ENCODE measurements at regions not wholly inside any gene's neighbourhood (a gene's known extent, or its start where the extent isn't known, plus 50 kb on each side); places are given as distances from the start of the nearest gene placed in this dataset.

GRCh38 chr16:86905302-86905701 lies 327.0 kb downstream of the FOXL1 start:
- TF ChIP-seq FOXP2 (optimal IDR thresholded peaks at IDR 0.05; ENCODE audit: borderline replicate concordance, extremely low read depth, extremely low read length, insufficient read depth) (no peak), TAF1 (IDR thresholded peaks at IDR 0.05; ENCODE audit: borderline replicate concordance, insufficient read depth, low read length) (no peak), SIN3A (IDR thresholded peaks at IDR 0.05; ENCODE audit: borderline replicate concordance, insufficient read depth, low read length) (no peak), POLR2AphosphoS5 (IDR thresholded peaks at IDR 0.05; ENCODE audit: low read depth, low read length) (no peak), REST (IDR thresholded peaks at IDR 0.05; ENCODE audit: insufficient read depth in 1 of 2, low read depth in 2 of 2, low read length in 2 of 2) (no peak)

- TF ChIP-seq FOXP2 (optimal IDR thresholded peaks at IDR 0.05; ENCODE audit: borderline replicate concordance, extremely low read depth, extremely low read length, insufficient read depth) (no peak), REST (IDR thresholded peaks at IDR 0.05; ENCODE audit: insufficient read depth in 1 of 2, low read depth in 2 of 2, low read length in 2 of 2) (no peak), SIN3A (IDR thresholded peaks at IDR 0.05; ENCODE audit: borderline replicate concordance, insufficient read depth, low read length) (no peak), POLR2AphosphoS5 (IDR thresholded peaks at IDR 0.05; ENCODE audit: low read depth, low read length) (no peak), TAF1 (IDR thresholded peaks at IDR 0.05; ENCODE audit: borderline replicate concordance, insufficient read depth, low read length) (no peak)
These were observed 328.3 kb downstream of the FOXL1 start for GRCh38 chr16:86906623-86907022.

GRCh38 chr16:86909359-86910160 lies 331.2 kb downstream of the FOXL1 start:
- no peak for TF ChIP-seq REST (IDR thresholded peaks at IDR 0.05; ENCODE audit: insufficient read depth in 1 of 2, low read depth in 2 of 2, low read length in 2 of 2)
- no peak for TF ChIP-seq SIN3A (IDR thresholded peaks at IDR 0.05; ENCODE audit: borderline replicate concordance, insufficient read depth, low read length)
- TF ChIP-seq TAF1 (IDR thresholded peaks at IDR 0.05; ENCODE audit: borderline replicate concordance, insufficient read depth, low read length) = no peak
- no peak for TF ChIP-seq FOXP2 (optimal IDR thresholded peaks at IDR 0.05; ENCODE audit: borderline replicate concordance, extremely low read depth, extremely low read length, insufficient read depth)
- TF ChIP-seq POLR2AphosphoS5 (IDR thresholded peaks at IDR 0.05; ENCODE audit: low read depth, low read length) = no peak

- TF ChIP-seq TAF1 (IDR thresholded peaks at IDR 0.05; ENCODE audit: borderline replicate concordance, insufficient read depth, low read length) = no peak
- TF ChIP-seq REST (IDR thresholded peaks at IDR 0.05; ENCODE audit: insufficient read depth in 1 of 2, low read depth in 2 of 2, low read length in 2 of 2) = no peak
- no peak for TF ChIP-seq POLR2AphosphoS5 (IDR thresholded peaks at IDR 0.05; ENCODE audit: low read depth, low read length)
- TF ChIP-seq FOXP2 (optimal IDR thresholded peaks at IDR 0.05; ENCODE audit: borderline replicate concordance, extremely low read depth, extremely low read length, insufficient read depth) = no peak
- TF ChIP-seq SIN3A (IDR thresholded peaks at IDR 0.05; ENCODE audit: borderline replicate concordance, insufficient read depth, low read length) = no peak
These were observed 331.9 kb downstream of the FOXL1 start for GRCh38 chr16:86910161-86910769.
